HG03442 (cell line): ENCODE measurements at regions not wholly inside any gene's neighbourhood (a gene's known extent, or its start where the extent isn't known, plus 50 kb on each side); places are given as distances from the start of the nearest gene placed in this dataset.

Experiments
- ATAC-seq: cut with Tn5 transposase; IDR thresholded peaks from one replicate; pipeline ENCODE4 v1.9.1; 2021; ENCODE audit warnings: mild to moderate bottlenecking, moderate library complexity; ENCODE audit not compliant: unreplicated experiment

- ATAC-seq = no peak
These were observed 323.4 kb upstream of the PLSCR5 start for GRCh38 chr3:146928421-146929059.

- ATAC-seq = no peak
These were observed 316.5 kb upstream of the PLSCR5 start for GRCh38 chr3:146921693-146922092.

GRCh38 chr3:146914409-146914808 is 309.3 kb upstream of the PLSCR5 start:
- ATAC-seq = no peak

GRCh38 chr3:146912241-146913015 is 307.3 kb upstream of the PLSCR5 start:
- ATAC-seq = no peak

- no peak for ATAC-seq
These were observed 298.8 kb upstream of the PLSCR5 start for GRCh38 chr3:146903927-146904326.

- ATAC-seq = no peak
These were observed 294.0 kb upstream of the PLSCR5 start for GRCh38 chr3:146899171-146899570.

- no peak for ATAC-seq
These were observed 291.6 kb upstream of the PLSCR5 start for GRCh38 chr3:146896711-146897110.

GRCh38 chr3:146895026-146895749 is 290.0 kb upstream of the PLSCR5 start:
- ATAC-seq = no peak

GRCh38 chr3:146894406-146894805 is 289.3 kb upstream of the PLSCR5 start:
- no peak for ATAC-seq

GRCh38 chr3:146892041-146892440 is 286.9 kb upstream of the PLSCR5 start:
- ATAC-seq = no peak

GRCh38 chr3:146889626-146890025 is 284.5 kb upstream of the PLSCR5 start:
- ATAC-seq = no peak

GRCh38 chr3:146888176-146888575 is 283.0 kb upstream of the PLSCR5 start:
- ATAC-seq = no peak

GRCh38 chr3:146884721-146885120 is 279.6 kb upstream of the PLSCR5 start:
- no peak for ATAC-seq

GRCh38 chr3:146884296-146884695 is 279.1 kb upstream of the PLSCR5 start:
- no peak for ATAC-seq

- no peak for ATAC-seq
These were observed 278.1 kb upstream of the PLSCR5 start for GRCh38 chr3:146883288-146883687.

GRCh38 chr3:146881966-146882760 is 277.0 kb upstream of the PLSCR5 start:
- ATAC-seq = no peak

- no peak for ATAC-seq
These were observed 276.2 kb upstream of the PLSCR5 start for GRCh38 chr3:146881356-146881755.

- ATAC-seq = no peak
These were observed 268.6 kb upstream of the PLSCR5 start for GRCh38 chr3:146873748-146874147.

- no peak for ATAC-seq
These were observed 260.1 kb upstream of the PLSCR5 start for GRCh38 chr3:146865175-146865755.

GRCh38 chr3:146861262-146861661 is 256.1 kb upstream of the PLSCR5 start:
- no peak for ATAC-seq

GRCh38 chr3:146854523-146854922 is 249.4 kb upstream of the PLSCR5 start:
- ATAC-seq = no peak
